H1 (cell line): ENCODE measurements at regions not wholly inside any gene's neighbourhood (a gene's known extent, or its start where the extent isn't known, plus 50 kb on each side); places are given as distances from the start of the nearest gene placed in this dataset.

Source experiments
- CTCF ChIA-PET: fragments of 300-600 bp; sonication (Branson Sonifier 250); formaldehyde crosslinking; loops from one replicate; lab custom pipeline; 2021; ENCODE audit not compliant: partially characterized antibody; lab: Charles Lee
- POLR2A ChIA-PET: fragments of 300-600 bp; sonication (Branson Sonifier 250); formaldehyde crosslinking; loops from one replicate; lab custom pipeline; 2021; ENCODE audit warnings: inconsistent platforms; ENCODE audit not compliant: partially characterized antibody; lab: Charles Lee
- DNase-seq, 2 experiments: peaks; one replicate each; pipeline versions ENCODE4 v3.0.0 to v3.0.0-alpha.2; 2010 to 2022; ENCODE audit warnings: low spot score in 2 of 2, low read depth in 1 of 2, mixed read lengths in 1 of 2
- FAIRE-seq: peaks from 2 replicates; lab custom pipeline; 2011; peaks lifted over from hg19 to GRCh38; lab: Jason Lieb, UNC
- H2AFZ ChIP-seq: 2 replicates; pipeline ENCODE4 v1.8.1; 2012; ENCODE audit warnings: low read length, inconsistent platforms
- H2AK5ac ChIP-seq: 2 replicates; pipeline ENCODE4 v1.6.1; 2013; ENCODE audit warnings: low read depth, low read length
- H2BK120ac ChIP-seq: replicated peaks from 2 replicates; pipeline ENCODE3; 2013; ENCODE audit warnings: low read depth, low read length, inconsistent platforms
- H2BK12ac ChIP-seq: 2 replicates; pipeline ENCODE4 v1.6.1; 2013; ENCODE audit warnings: low read depth, low read length
- H2BK15ac ChIP-seq: 2 replicates; pipeline ENCODE4 v1.6.1; 2013; ENCODE audit warnings: low read length
- H2BK20ac ChIP-seq: 2 replicates; pipeline ENCODE4 v1.6.1; 2013; ENCODE audit warnings: low read length
- H2BK5ac ChIP-seq: 2 replicates; pipeline ENCODE4 v1.6.1; 2013; ENCODE audit warnings: low read depth, low read length
- H3K14ac ChIP-seq: 2 replicates; pipeline ENCODE4 v1.6.1; 2013; ENCODE audit warnings: inconsistent platforms; ENCODE audit not compliant: insufficient read length
- H3K18ac ChIP-seq: 2 replicates; pipeline ENCODE4 v1.6.1; 2013; ENCODE audit warnings: low read length; ENCODE audit errors: extremely low read depth
- H3K23ac ChIP-seq: 2 replicates; pipeline ENCODE4 v1.6.1; 2013; ENCODE audit warnings: inconsistent platforms; ENCODE audit not compliant: insufficient read length
- H3K23me2 ChIP-seq: 2 replicates; pipeline ENCODE4 v1.6.1; 2013; ENCODE audit warnings: low read depth, low read length
- H3K27ac ChIP-seq: 2 replicates; pipeline ENCODE4 v1.6.1; 2011; ENCODE audit warnings: low read depth, low read length, inconsistent platforms
- H3K27me3 ChIP-seq, 4 experiments: replicated peaks in 1 of 4; 1 replicate in 1 of 4; 2 replicates in 3 of 4; pipeline versions ENCODE4 v1.6.1 to v1.8.1; 2011 to 2013; ENCODE audit warnings: low read length in 3 of 4, mild to moderate bottlenecking in 3 of 4, inconsistent platforms in 2 of 4, mixed read lengths in 2 of 4, moderate library complexity in 1 of 4; ENCODE audit not compliant: control insufficient read depth in 3 of 4, insufficient read depth in 3 of 4; ENCODE audit errors: extremely low read depth in 1 of 4
- H3K36me3 ChIP-seq, 4 experiments: 2 replicates each; pipeline versions ENCODE4 v1.6.1 to v1.8.1; 2011 to 2013; ENCODE audit warnings: mild to moderate bottlenecking in 4 of 4, low read length in 3 of 4, moderate library complexity in 2 of 4, control low read depth in 1 of 4, inconsistent platforms in 1 of 4; ENCODE audit not compliant: insufficient read depth in 4 of 4, control insufficient read depth in 2 of 4
- H3K4ac ChIP-seq: replicated peaks from 2 replicates; pipeline ENCODE3; 2013; ENCODE audit warnings: low read length, low read depth, mixed read lengths, inconsistent platforms; ENCODE audit not compliant: insufficient read length
- H3K4me1 ChIP-seq, 4 experiments: replicated peaks in 1 of 4; 1 replicate in 1 of 4; 2 replicates in 3 of 4; pipeline versions ENCODE4 v1.6.1 to v1.8.1; 2011 to 2013; ENCODE audit warnings: low read length in 3 of 4, inconsistent platforms in 2 of 4, mixed read lengths in 1 of 4; ENCODE audit not compliant: insufficient read depth in 4 of 4, control insufficient read depth in 3 of 4
- H3K4me2 ChIP-seq, 2 experiments: 2 replicates each; pipeline versions ENCODE4 v1.6.1 to v1.8.1; 2011 to 2013; ENCODE audit warnings: low read depth in 2 of 2, low read length in 2 of 2, control low read depth in 1 of 2, inconsistent platforms in 1 of 2, mild to moderate bottlenecking in 1 of 2; ENCODE audit not compliant: insufficient read depth in 1 of 2
- H3K4me3 ChIP-seq, 4 experiments: fragments of 200-600, 300-600 bp in 1 of 4; sonication (generic), shearing (Covaris generic), sonication (Bioruptor Twin) in 1 of 4; 2 replicates each; pipeline versions ENCODE4 v1.5.1 to v1.8.1; 2011 to 2016; ENCODE audit warnings: low read length in 4 of 4, low read depth in 3 of 4, control low read depth in 2 of 4, inconsistent platforms in 2 of 4, mild to moderate bottlenecking in 2 of 4, mixed read lengths in 1 of 4, moderate library complexity in 1 of 4; ENCODE audit not compliant: insufficient read depth in 2 of 4; ENCODE audit errors: extremely low read depth in 1 of 4
- H3K56ac ChIP-seq: replicated peaks from 2 replicates; pipeline ENCODE3; 2013; ENCODE audit warnings: low read depth, mild to moderate bottlenecking, mixed read lengths, low read length, inconsistent platforms; ENCODE audit not compliant: insufficient read length
- H3K79me1 ChIP-seq: 2 replicates; pipeline ENCODE4 v1.6.1; 2013; ENCODE audit warnings: low read depth, low read length, control low read depth
- H3K79me2 ChIP-seq, 2 experiments: 2 replicates each; pipeline versions ENCODE4 v1.6.1 to v1.8.1; 2012 to 2013; ENCODE audit warnings: low read length in 2 of 2, mild to moderate bottlenecking in 2 of 2, inconsistent platforms in 1 of 2; ENCODE audit not compliant: insufficient read depth in 2 of 2, control insufficient read depth in 1 of 2
- H3K9ac ChIP-seq, 4 experiments: replicated peaks in 1 of 4; 1 replicate in 1 of 4; 2 replicates in 3 of 4; pipeline versions ENCODE4 v1.6.1 to v1.8.1; 2011 to 2013; ENCODE audit warnings: low read depth in 3 of 4, low read length in 3 of 4, control low read depth in 2 of 4, mild to moderate bottlenecking in 2 of 4, moderate library complexity in 2 of 4, inconsistent platforms in 1 of 4; ENCODE audit errors: extremely low read depth in 1 of 4
- H3K9me3 ChIP-seq, 2 experiments: 2 replicates each; pipeline versions ENCODE4 v1.6.1 to v1.8.1; 2012 to 2013; ENCODE audit warnings: mild to moderate bottlenecking in 2 of 2, moderate library complexity in 2 of 2, control low read depth in 1 of 2, inconsistent platforms in 1 of 2, low read depth in 1 of 2, low read length in 1 of 2, mixed read lengths in 1 of 2; ENCODE audit not compliant: insufficient read depth in 2 of 2
- H4K20me1 ChIP-seq, 2 experiments: replicated peaks in 1 of 2; 2 replicates each; pipeline versions ENCODE3 to v1.8.1; 2011 to 2013; ENCODE audit warnings: inconsistent platforms in 2 of 2, low read length in 2 of 2, mild to moderate bottlenecking in 1 of 2; ENCODE audit not compliant: insufficient read depth in 2 of 2, control insufficient read depth in 1 of 2
- H4K5ac ChIP-seq: 2 replicates; pipeline ENCODE4 v1.6.1; 2013; ENCODE audit warnings: low read length, low read depth, mixed read lengths, inconsistent platforms; ENCODE audit not compliant: insufficient read length
- H4K8ac ChIP-seq: 2 replicates; pipeline ENCODE4 v1.8.0; 2013; ENCODE audit warnings: mild to moderate bottlenecking, moderate library complexity, low read length, inconsistent platforms; ENCODE audit not compliant: insufficient read depth; ENCODE audit errors: extremely low read depth
- H4K91ac ChIP-seq: replicated peaks from 2 replicates; pipeline ENCODE3; 2013; ENCODE audit warnings: low read length, mixed read lengths, inconsistent platforms; ENCODE audit not compliant: insufficient read length
- ATF2 ChIP-seq: IDR thresholded peaks from 2 replicates; pipeline ENCODE4 v1.6.1; 2012; ENCODE audit warnings: low read length, inconsistent platforms
- CTBP2 ChIP-seq: IDR thresholded peaks from 2 replicates; pipeline ENCODE4 v1.7.0; 2011; ENCODE audit warnings: borderline replicate concordance, mild to moderate bottlenecking, moderate library complexity, mixed read lengths, low read length; ENCODE audit not compliant: insufficient read depth, insufficient read length
- CTCF ChIP-seq, 3 experiments: IDR thresholded peaks; 1 replicate in 2 of 3; 2 replicates in 1 of 3; pipeline versions ENCODE4 v1.5.1 to v1.6.1; 2011; ENCODE audit warnings: low read length in 3 of 3, mild to moderate bottlenecking in 3 of 3, inconsistent platforms in 2 of 3, low read depth in 1 of 3, moderate library complexity in 1 of 3; ENCODE audit not compliant: insufficient read depth in 1 of 3; ENCODE audit errors: control extremely low read depth in 1 of 3
- JUN ChIP-seq: IDR thresholded peaks from 2 replicates; pipeline ENCODE4 v1.6.1; 2011; ENCODE audit warnings: low read depth, mild to moderate bottlenecking, improper control_type of control experiment, low read length
- NRF1 ChIP-seq: IDR thresholded peaks from 2 replicates; pipeline ENCODE4 v1.6.1; 2011; ENCODE audit warnings: mild to moderate bottlenecking, low read depth, low read length, improper control_type of control experiment
- PHF8 ChIP-seq: fragments of 200-600 bp; sonication (generic); conservative IDR thresholded peaks from 2 replicates; pipeline ENCODE4 v1.7.1; 2012; ENCODE audit warnings: low read depth, mild to moderate bottlenecking, inconsistent platforms, low read length, moderate library complexity
- SP2 ChIP-seq: IDR thresholded peaks from 2 replicates; pipeline ENCODE4 v1.6.1; 2012; ENCODE audit warnings: mild to moderate bottlenecking, low read length, inconsistent platforms
- SUZ12 ChIP-seq: fragments of 200-600 bp; sonication (generic); IDR thresholded peaks from 2 replicates; pipeline ENCODE4 v1.6.1; 2012; ENCODE audit warnings: mild to moderate bottlenecking, inconsistent platforms, low read length, moderate library complexity, mixed read lengths
- WGBS, 2 experiments: shearing (Covaris generic) in 1 of 2; methylation state at CpG; one replicate each; pipeline versions ENCODE4 v1.1.6 to v1.1.7; 2013 to 2015; ENCODE audit warnings: low lambda C conversion rate in 2 of 2, mixed read lengths in 2 of 2, inconsistent platforms in 1 of 2, low coverage in 1 of 2, missing lambda C conversion rate in 1 of 2; ENCODE audit not compliant: insufficient replicate concordance in 2 of 2, insufficient coverage in 1 of 2, insufficient read length in 1 of 2; ENCODE audit errors: extremely low coverage in 1 of 2, missing lambda C conversion rate in 1 of 2; 5-methylcytosine and 5-hydroxymethylcytosine counted together

GRCh38 chr6:113489952-113490746 lies 367.0 kb upstream of the MARCKS start:
- POLR2A ChIA-PET: interaction anchor here (1.4 kb wide), 1 partner anchor 369 kb away, joined by 5 read pairs; no protein-coding TSS in a partner anchor
- TF ChIP-seq JUN (no peak), SUZ12 (no peak), ATF2 (no peak), NRF1 (no peak), CTCF (IDR thresholded peaks at IDR 0.05; ENCODE audit: control extremely low read depth in 1 of 3, insufficient read depth in 1 of 3, low read depth in 1 of 3, low read length in 3 of 3) (no peak), SP2 (no peak), CTBP2 (no peak), PHF8 (no peak)

More at GRCh38 chr6:113489952-113490746, 367.0 kb upstream of the MARCKS start:
- Histone ChIP-seq H3K36me3 (no peaks in the 10 kb centered on the region), H4K91ac (no peak overlapping the region), H2BK12ac (no peak overlapping the region), H3K18ac (no peak overlapping the region), H3K56ac (no peak overlapping the region), H4K5ac (no peak overlapping the region), H4K8ac (no peak overlapping the region), H2BK15ac (no peak overlapping the region), H2AFZ (no peak overlapping the region), H3K4me2 (no peak overlapping the region), H3K9ac (no peak overlapping the region), H2AK5ac (no peak overlapping the region), H4K20me1 (no peaks in the 10 kb centered on the region), H3K14ac (no peak overlapping the region), H3K23ac (no peak overlapping the region), H3K79me1 (no peaks in the 10 kb centered on the region), H2BK20ac (no peak overlapping the region), H3K9me3 (no peaks in the 10 kb centered on the region), H3K27me3 (no peaks in the 10 kb centered on the region), H3K4ac (no peak overlapping the region), H3K4me1 (no peaks in the 10 kb centered on the region), H3K4me3 (no peak overlapping the region), H2BK5ac (no peak overlapping the region), H3K23me2 (no peaks in the 10 kb centered on the region), H2BK120ac (no peak overlapping the region), H3K27ac (no peak overlapping the region), H3K79me2 (no peaks in the 10 kb centered on the region)
- DNase-seq (no peak), FAIRE-seq (no peak)
- 92% methylated on average over 1 of the region's 1 CpG; no CpG with 5 or more reads in 1 of the 2 experiments for WGBS, 2 experiments
- CTCF ChIA-PET: interaction anchor here (0.7 to 2.5 kb wide), 31 partner anchors 8 to 389 kb away, joined by 3 to 10 read pairs (median 3); no protein-coding TSS in a partner anchor
